ENCODE measurements at regions not wholly inside any gene's neighbourhood (a gene's known extent, or its start where the extent isn't known, plus 50 kb on each side); places are given as distances from the start of the nearest gene placed in this dataset.
A peak's percentile ranks its signal among the peaks of the same experiment; 100 is the strongest.

DNA sequence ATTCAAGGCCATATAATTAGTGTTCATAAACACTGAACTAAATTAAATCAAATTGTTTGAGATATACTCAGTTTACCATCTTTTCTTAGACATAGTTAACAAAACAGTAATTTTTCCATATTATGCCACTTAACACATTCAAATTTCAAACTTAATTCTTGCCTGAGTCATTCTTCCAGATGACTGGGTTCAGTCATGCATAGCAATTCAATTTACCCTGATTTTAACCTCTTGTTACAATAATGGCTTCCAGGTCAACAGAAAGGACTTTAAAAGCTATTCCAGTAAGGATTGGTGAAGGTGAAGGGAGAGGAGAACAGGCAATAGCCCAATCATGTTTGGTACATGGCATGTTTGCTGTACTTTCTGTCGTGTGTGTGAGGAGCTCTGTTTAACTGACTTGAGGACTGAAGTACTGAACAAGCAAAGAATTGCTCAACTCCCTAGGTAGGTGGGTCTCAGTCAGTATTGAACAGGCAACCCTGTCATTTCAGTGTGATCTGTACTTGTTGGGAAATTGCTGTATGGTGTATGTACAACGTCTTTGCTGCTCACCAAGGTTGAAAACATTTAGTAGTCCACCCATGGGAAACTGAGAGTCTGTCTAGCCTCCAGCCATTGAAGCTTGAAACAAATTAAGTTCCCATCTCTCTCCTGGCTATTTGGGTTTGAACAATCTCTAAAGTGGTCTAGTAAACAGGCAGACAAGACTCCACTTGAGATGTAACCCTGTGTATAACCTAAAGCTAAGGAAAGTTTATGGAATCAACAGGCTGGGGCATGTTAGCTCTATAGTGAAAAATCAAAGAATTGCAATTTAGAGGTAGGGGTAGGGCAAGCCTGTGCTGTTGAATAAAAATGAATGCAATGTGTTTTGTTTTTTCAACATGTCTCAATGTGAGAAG, 327.2 kb downstream of the BTG1 start:
- DNase-seq = no peak
- Mint-ChIP-seq H3K4me3 (no peak overlapping the region), H3K9me3 (no peaks in the 10 kb centered on the region), H3K36me3 (ENCODE audit: low read depth) (no peaks in the 10 kb centered on the region), H3K4me1 (ENCODE audit: low read depth) (peaks cover 10% of the 10 kb centered on the region), H3K27ac (no peak overlapping the region), H3K27me3 (ENCODE audit: insufficient read depth) (no peaks in the 10 kb centered on the region)
- TF ChIP-seq, protein P1, sequence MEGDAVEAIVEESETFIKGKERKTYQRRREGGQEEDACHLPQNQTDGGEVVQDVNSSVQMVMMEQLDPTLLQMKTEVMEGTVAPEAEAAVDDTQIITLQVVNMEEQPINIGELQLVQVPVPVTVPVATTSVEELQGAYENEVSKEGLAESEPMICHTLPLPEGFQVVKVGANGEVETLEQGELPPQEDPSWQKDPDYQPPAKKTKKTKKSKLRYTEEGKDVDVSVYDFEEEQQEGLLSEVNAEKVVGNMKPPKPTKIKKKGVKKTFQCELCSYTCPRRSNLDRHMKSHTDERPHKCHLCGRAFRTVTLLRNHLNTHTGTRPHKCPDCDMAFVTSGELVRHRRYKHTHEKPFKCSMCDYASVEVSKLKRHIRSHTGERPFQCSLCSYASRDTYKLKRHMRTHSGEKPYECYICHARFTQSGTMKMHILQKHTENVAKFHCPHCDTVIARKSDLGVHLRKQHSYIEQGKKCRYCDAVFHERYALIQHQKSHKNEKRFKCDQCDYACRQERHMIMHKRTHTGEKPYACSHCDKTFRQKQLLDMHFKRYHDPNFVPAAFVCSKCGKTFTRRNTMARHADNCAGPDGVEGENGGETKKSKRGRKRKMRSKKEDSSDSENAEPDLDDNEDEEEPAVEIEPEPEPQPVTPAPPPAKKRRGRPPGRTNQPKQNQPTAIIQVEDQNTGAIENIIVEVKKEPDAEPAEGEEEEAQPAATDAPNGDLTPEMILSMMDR (IDR thresholded peaks at IDR 0.05) = no peak

DNA sequence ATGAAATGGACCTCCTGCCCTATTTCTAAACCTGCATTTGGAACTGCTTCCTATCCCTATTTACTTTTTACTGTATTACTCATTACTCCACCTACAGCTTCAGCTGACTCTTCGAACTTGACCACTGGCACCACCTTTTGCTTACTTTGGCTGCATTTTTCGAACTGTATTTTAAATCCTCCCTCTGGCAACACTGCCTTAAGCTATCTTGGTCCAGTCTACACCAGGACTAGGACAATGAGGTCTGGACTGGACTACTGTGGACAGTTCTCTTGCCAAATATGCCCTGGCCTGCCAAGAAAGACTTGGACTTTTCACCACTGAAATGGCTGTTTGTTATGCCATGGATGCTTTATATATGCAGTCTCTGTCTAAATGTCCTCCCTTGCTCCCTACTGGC, 328.1 kb downstream of the BTG1 start:
- no peak overlapping the region for H3K4me3 Mint-ChIP-seq
- TF ChIP-seq, protein P1 (IDR thresholded peaks at IDR 0.05) = no peak
- no peak overlapping the region for H3K27ac Mint-ChIP-seq
- H3K27me3 Mint-ChIP-seq (ENCODE audit: insufficient read depth) = no peaks in the 10 kb centered on the region
- DNase-seq = no peak
- no peaks in the 10 kb centered on the region for H3K9me3 Mint-ChIP-seq
- H3K4me1 Mint-ChIP-seq (ENCODE audit: low read depth) = peaks cover 12% of the 10 kb centered on the region
- no peaks in the 10 kb centered on the region for H3K36me3 Mint-ChIP-seq (ENCODE audit: low read depth)

DNA sequence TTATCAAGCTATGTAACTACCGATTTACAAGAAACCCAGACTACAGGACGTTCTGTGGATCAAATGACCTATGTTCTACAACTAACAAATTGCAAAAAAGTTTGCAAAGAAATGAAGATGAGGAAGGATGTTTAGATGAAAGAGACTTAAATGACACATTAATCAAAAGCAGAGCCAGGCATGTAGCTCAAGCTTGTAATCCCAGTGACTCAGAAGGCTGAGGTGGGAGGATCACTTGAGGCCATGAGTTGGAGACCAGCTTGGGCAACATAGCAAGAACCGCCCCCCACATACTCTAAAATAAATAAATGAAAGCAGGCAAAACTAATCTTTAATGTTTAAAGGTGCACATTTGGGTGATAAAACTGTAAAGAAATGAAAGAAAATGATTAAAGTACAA, 331.9 kb downstream of the BTG1 start:
- H3K4me3 Mint-ChIP-seq = no peak overlapping the region
- no peaks in the 10 kb centered on the region; the same call in 1 of the 2 replicates for H3K27me3 Mint-ChIP-seq (ENCODE audit: insufficient read depth)
- H3K27ac Mint-ChIP-seq = no peak overlapping the region
- H3K4me1 Mint-ChIP-seq (ENCODE audit: low read depth) = peaks cover 12% of the 10 kb centered on the region
- TF ChIP-seq, protein P1 (IDR thresholded peaks at IDR 0.05) = no peak
- H3K9me3 Mint-ChIP-seq = no peaks in the 10 kb centered on the region
- H3K36me3 Mint-ChIP-seq (ENCODE audit: low read depth) = no peaks in the 10 kb centered on the region
- DNase-seq = no peak

DNA sequence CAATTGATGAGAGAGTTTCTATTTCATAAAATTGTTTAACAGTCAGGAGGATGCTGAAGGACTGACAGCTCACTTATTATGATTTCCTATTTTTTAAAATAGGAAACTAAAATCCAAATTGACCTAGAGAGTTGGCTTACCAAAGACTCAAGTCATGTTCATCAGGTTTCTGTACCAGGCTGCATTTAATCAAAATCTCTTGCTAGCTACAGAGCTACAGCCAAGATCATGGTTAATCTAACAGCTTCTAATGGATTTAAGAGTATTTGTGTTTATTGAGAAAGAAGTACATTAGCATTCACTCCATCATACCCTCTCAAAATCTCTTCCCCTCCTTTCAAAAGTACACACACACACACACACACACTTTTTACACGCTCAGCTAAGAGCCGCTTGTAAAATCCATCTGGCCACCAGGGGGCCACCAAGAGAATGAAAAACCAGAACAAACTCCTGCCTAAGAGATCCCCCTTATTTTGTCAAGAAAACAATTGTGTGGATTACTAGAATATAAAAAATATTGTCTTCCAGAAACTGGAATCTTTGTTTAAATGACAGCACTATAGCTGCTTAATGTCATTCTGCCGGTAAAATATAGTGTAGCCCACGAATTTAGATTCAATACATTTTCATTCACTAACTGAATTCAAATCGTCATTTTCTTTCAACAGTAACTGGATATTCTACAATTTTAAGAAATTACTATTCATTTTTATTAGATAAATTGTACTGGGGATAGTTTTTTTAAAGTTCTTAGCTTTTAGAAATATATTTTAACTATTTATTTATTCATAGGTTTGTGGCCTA, 334.0 kb downstream of the BTG1 start:
- no peaks in the 10 kb centered on the region for H3K36me3 Mint-ChIP-seq (ENCODE audit: low read depth)
- TF ChIP-seq, protein P1 (IDR thresholded peaks at IDR 0.05) = peak; percentile 96
- peaks cover 6% of the 10 kb centered on the region for H3K9me3 Mint-ChIP-seq
- H3K27me3 Mint-ChIP-seq (ENCODE audit: insufficient read depth) = no peaks in the 10 kb centered on the region; the same call in 1 of the 2 replicates
- peak; percentile 46 for DNase-seq
- peaks cover 7% of the 10 kb centered on the region for H3K4me1 Mint-ChIP-seq (ENCODE audit: low read depth)
- H3K4me3 Mint-ChIP-seq = no peak overlapping the region
- no peak overlapping the region for H3K27ac Mint-ChIP-seq

DNA sequence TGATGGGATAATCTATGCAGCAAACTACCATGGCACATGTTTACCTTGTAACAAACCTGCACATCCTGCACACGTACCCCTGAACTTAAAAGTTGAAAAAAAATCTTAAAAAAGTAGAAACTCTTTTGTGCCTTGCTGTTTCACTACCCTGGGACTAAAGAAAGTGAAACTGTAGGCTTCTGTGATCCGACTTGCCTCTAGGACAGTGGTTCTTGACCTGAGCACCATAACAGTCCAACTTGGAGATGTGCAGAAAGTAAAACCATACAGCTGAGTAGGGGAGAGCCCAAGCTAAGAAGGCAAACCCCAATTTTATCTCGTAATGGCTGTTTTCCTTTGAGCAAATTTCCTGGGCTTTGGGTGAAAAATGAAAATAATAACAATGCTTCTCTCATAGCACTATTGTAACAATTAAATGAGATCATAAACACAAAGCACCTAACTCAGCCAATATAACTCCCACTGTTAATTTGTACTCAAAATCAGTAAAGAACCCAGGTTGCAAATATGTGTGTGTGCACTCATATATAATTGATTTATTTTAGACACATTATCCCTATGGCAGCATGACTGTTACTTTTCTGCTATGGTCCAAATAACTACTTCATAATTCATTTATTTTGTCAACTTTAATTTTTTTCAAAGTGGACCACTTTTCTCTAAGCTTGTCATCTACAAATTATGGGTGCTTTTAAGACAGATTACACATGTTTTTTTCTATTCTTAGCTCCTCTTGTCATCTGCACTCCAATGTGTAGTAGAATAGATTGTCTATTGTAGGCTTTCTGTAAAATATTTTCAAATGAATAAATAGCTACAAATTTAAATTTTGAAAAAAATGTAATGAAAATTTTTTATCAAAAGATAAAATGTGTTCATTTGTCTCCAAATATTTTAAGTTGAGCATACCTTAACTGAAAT, 334.9 kb downstream of the BTG1 start:
- no peak overlapping the region for H3K27ac Mint-ChIP-seq
- H3K9me3 Mint-ChIP-seq = peaks cover 12% of the 10 kb centered on the region
- H3K27me3 Mint-ChIP-seq (ENCODE audit: insufficient read depth) = no peaks in the 10 kb centered on the region; the same call in 1 of the 2 replicates
- H3K4me3 Mint-ChIP-seq = no peak overlapping the region
- H3K4me1 Mint-ChIP-seq (ENCODE audit: low read depth) = peaks cover 7% of the 10 kb centered on the region
- H3K36me3 Mint-ChIP-seq (ENCODE audit: low read depth) = no peaks in the 10 kb centered on the region
- no peak for DNase-seq
- TF ChIP-seq, protein P1 (IDR thresholded peaks at IDR 0.05) = no peak

All from HFFc6 (cell line).